DND-41 (cell line): ENCODE measurements at regions not wholly inside any gene's neighbourhood (a gene's known extent, or its start where the extent isn't known, plus 50 kb on each side); places are given as distances from the start of the nearest gene placed in this dataset.
"Not testable (repeated sequence)": the region's sequence is repeated elsewhere in the genome, so short reads cannot be mapped to it uniquely, and the experiment has no call there.

Experiments
- ATAC-seq: fragments of 200-7000 bp; cut with Tn5 transposase; 3 replicates; pipeline ENCODE4 v1.9.1; 2021; ENCODE audit warnings: low read depth; ENCODE audit not compliant: insufficient read depth
- DNase-seq: peaks from one replicate; pipeline ENCODE4 v3.0.0-alpha.2; 2020
- H2AFZ ChIP-seq: 2 replicates; pipeline ENCODE4 v1.6.0; 2012; ENCODE audit warnings: low read depth, low read length
- H3K27ac ChIP-seq: 2 replicates; pipeline ENCODE4 v1.5.1; 2012; ENCODE audit warnings: low read length, inconsistent platforms
- H3K27me3 ChIP-seq: fragments of 200-600 bp; sonication (generic); 2 replicates; pipeline ENCODE4 v1.6.0; 2012; ENCODE audit warnings: low read length, mild to moderate bottlenecking, inconsistent platforms; ENCODE audit not compliant: insufficient read depth, poor library complexity
- H3K36me3 ChIP-seq: 2 replicates; pipeline ENCODE4 v1.5.1; 2012; ENCODE audit warnings: low read length, inconsistent platforms; ENCODE audit not compliant: insufficient read depth
- H3K4me1 ChIP-seq: 2 replicates; pipeline ENCODE4 v1.5.1; 2012; ENCODE audit warnings: mild to moderate bottlenecking, low read length; ENCODE audit not compliant: insufficient read depth
- H3K4me2 ChIP-seq: 2 replicates; pipeline ENCODE4 v1.6.0; 2012; ENCODE audit warnings: mild to moderate bottlenecking, moderate library complexity, low read length, inconsistent platforms; ENCODE audit not compliant: insufficient read depth
- H3K4me3 ChIP-seq, 2 experiments: fragments of 200-600 bp in 1 of 2; shearing (Covaris generic) in 1 of 2; 2 replicates each; pipeline ENCODE4 v1.5.1; 2012 to 2016; ENCODE audit warnings: inconsistent platforms in 2 of 2, low read length in 2 of 2, mild to moderate bottlenecking in 2 of 2, low read depth in 1 of 2, moderate library complexity in 1 of 2
- H3K79me2 ChIP-seq: 2 replicates; pipeline ENCODE4 v1.6.0; 2012; ENCODE audit warnings: low read length, inconsistent platforms; ENCODE audit not compliant: insufficient read depth
- H3K9ac ChIP-seq: 2 replicates; pipeline ENCODE4 v1.6.0; 2012; ENCODE audit warnings: low read depth, mild to moderate bottlenecking, inconsistent platforms, low read length, moderate library complexity
- H3K9me3 ChIP-seq: 2 replicates; pipeline ENCODE4 v1.5.1; 2012; ENCODE audit warnings: low read length, moderate library complexity, mild to moderate bottlenecking, inconsistent platforms; ENCODE audit not compliant: insufficient read depth, severe bottlenecking
- H4K20me1 ChIP-seq: 2 replicates; pipeline ENCODE4 v1.6.0; 2012; ENCODE audit warnings: low read length; ENCODE audit not compliant: insufficient read depth
- EZH2 ChIP-seq: IDR thresholded peaks from 3 replicates; pipeline ENCODE4 v1.6.1; 2012; ENCODE audit warnings: borderline replicate concordance, low read depth, mild to moderate bottlenecking, moderate library complexity, low read length, inconsistent platforms; ENCODE audit not compliant: severe bottlenecking
- TF ChIP-seq, protein P1 (sequence below): IDR thresholded peaks from 2 replicates; pipeline ENCODE4 v1.5.1; 2012; ENCODE audit warnings: borderline replicate concordance, low read length, moderate library complexity, mild to moderate bottlenecking; ENCODE audit not compliant: poor library complexity, severe bottlenecking; ENCODE audit errors: extremely low read depth

DNA sequence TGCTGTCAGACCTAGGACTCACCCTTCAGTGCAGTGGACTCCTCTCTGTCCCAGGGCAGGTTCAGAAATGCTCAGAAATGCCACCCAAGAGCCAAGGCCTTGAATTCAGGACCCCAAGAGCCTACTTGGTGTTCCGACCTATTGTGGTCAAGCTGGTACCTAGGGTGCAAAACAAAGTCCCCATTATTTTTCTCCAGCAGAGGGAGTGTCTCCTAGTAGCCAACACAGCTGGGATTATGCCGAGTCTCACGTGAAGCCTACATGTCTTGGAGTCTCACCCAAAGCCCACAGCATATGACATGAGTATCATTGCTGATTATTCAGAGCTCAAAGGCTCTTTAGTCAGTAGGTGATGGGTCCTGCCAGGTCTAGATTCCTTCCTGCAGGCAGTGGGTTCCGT is 671.1 kb upstream of the SPRY2 start:
- Histone ChIP-seq H2AFZ (no peak overlapping the region), H3K9me3 (no peaks in the 10 kb centered on the region), H3K4me3 (no peak overlapping the region), H3K4me2 (no peak overlapping the region), H4K20me1 (no peaks in the 10 kb centered on the region), H3K36me3 (no peaks in the 10 kb centered on the region), H3K27ac (no peak overlapping the region), H3K79me2 (no peaks in the 10 kb centered on the region), H3K9ac (no peak overlapping the region), H3K27me3 (no peaks in the 10 kb centered on the region), H3K4me1 (no peaks in the 10 kb centered on the region)
- no peak for TF ChIP-seq EZH2
- TF ChIP-seq, protein P1, sequence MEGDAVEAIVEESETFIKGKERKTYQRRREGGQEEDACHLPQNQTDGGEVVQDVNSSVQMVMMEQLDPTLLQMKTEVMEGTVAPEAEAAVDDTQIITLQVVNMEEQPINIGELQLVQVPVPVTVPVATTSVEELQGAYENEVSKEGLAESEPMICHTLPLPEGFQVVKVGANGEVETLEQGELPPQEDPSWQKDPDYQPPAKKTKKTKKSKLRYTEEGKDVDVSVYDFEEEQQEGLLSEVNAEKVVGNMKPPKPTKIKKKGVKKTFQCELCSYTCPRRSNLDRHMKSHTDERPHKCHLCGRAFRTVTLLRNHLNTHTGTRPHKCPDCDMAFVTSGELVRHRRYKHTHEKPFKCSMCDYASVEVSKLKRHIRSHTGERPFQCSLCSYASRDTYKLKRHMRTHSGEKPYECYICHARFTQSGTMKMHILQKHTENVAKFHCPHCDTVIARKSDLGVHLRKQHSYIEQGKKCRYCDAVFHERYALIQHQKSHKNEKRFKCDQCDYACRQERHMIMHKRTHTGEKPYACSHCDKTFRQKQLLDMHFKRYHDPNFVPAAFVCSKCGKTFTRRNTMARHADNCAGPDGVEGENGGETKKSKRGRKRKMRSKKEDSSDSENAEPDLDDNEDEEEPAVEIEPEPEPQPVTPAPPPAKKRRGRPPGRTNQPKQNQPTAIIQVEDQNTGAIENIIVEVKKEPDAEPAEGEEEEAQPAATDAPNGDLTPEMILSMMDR = no peak
- DNase-seq (no peak), ATAC-seq (no peak)

DNA sequence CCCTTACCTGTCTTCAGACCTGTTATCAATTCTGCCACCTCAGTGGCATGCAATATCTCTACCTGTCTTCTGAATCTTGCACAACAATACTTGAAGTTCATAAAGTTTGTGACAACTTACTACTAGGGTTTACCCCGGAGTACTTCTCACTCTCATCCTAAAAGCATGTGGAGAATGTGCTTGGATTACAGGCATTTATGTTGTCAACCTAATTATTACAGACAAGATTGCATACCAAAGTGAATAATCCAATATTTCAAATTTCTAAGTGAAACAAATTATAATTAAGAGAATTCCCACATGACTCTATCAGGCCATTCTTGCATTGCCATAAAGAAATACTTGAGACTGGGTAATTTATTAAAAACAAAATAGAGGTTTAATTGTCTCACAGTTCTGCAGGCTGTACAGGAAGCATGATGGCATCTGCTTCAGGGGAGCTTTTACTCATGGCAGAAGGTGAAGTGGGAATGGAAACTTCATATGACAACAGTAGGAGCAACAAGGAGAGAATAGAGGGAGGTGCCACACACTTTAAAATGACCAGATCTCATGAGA is 661.0 kb upstream of the SPRY2 start:
- Histone ChIP-seq H4K20me1 (no peaks in the 10 kb centered on the region), H3K27ac (no peak overlapping the region), H3K4me1 (no peaks in the 10 kb centered on the region), H2AFZ (no peak overlapping the region), H3K4me2 (no peak overlapping the region), H3K79me2 (no peaks in the 10 kb centered on the region), H3K9ac (no peak overlapping the region), H3K9me3 (no peaks in the 10 kb centered on the region), H3K27me3 (no peaks in the 10 kb centered on the region), H3K4me3 (no peak overlapping the region), H3K36me3 (no peaks in the 10 kb centered on the region)
- no peak for TF ChIP-seq EZH2
- TF ChIP-seq, protein P1 = no peak
- no peak for DNase-seq
- no peak for ATAC-seq

- not testable (repeated sequence) for H3K4me1 ChIP-seq, H3K4me3 ChIP-seq, ATAC-seq, H4K20me1 ChIP-seq, H3K9ac ChIP-seq, H3K27ac ChIP-seq, H3K79me2 ChIP-seq, H2AFZ ChIP-seq, H3K36me3 ChIP-seq, H3K4me2 ChIP-seq, H3K9me3 ChIP-seq, DNase-seq, H3K27me3 ChIP-seq
These were observed 657.7 kb upstream of the SPRY2 start for GRCh38 chr13:80998603-80999002.

DNA sequence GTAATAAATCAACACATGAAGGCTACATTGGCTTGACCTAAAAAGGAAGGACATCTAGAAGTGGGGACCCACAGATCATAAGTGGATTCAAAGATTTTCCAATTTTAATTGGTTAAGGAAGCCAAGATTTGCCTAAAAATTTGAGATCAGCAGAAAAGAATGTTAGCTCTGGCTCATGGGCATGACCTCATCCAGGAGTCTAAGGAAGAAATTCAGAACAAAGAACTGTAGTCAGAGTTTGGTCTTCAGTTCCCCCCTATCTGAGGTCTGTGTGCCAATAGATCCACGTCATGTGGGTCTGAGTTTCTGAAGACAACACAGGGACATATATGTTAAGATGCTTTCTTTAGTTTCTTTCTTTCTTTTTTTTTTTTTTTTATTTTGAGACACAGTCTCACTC is 648.8 kb upstream of the SPRY2 start:
- DNase-seq (no peak), ATAC-seq (no peak)
- no peaks in the 10 kb centered on the region for H3K4me1 ChIP-seq
- H3K9ac ChIP-seq = no peak overlapping the region
- no peak for TF ChIP-seq EZH2
- TF ChIP-seq, protein P1 = no peak
- H3K4me3 ChIP-seq = no peak overlapping the region
- H3K79me2 ChIP-seq = no peaks in the 10 kb centered on the region
- no peak overlapping the region for H3K27ac ChIP-seq
- no peaks in the 10 kb centered on the region for H3K27me3 ChIP-seq
- H3K9me3 ChIP-seq = no peaks in the 10 kb centered on the region
- H2AFZ ChIP-seq = no peak overlapping the region
- H4K20me1 ChIP-seq = no peaks in the 10 kb centered on the region
- no peaks in the 10 kb centered on the region for H3K36me3 ChIP-seq
- no peak overlapping the region for H3K4me2 ChIP-seq
